Caco-2 (cell line): ENCODE measurements at regions not wholly inside any gene's neighbourhood (a gene's known extent, or its start where the extent isn't known, plus 50 kb on each side); places are given as distances from the start of the nearest gene placed in this dataset.

Experiments
- BruUV-seq: library from RNA; stranded (reverse); fragments of 400-500 nt; replicated peaks from 2 replicates; lab custom pipeline; 2021; lab: Mats Ljungman, UMichigan
- CTCF ChIA-PET: fragments of 300-600 bp; sonication (Branson Sonifier 250); formaldehyde crosslinking; loops from one replicate; lab custom pipeline; 2022; ENCODE audit warnings: antibody characterized with exemption; lab: Charles Lee
- POLR2A ChIA-PET: fragments of 300-600 bp; sonication (Branson Sonifier 250); formaldehyde crosslinking; loops from one replicate; lab custom pipeline; 2022; ENCODE audit warnings: antibody characterized with exemption; lab: Charles Lee
- DNase-seq, 2 experiments: peaks; one replicate each; pipeline versions ENCODE4 v3.0.0 to v3.0.0-alpha.2; 2020 to 2022
- H3K27me3 ChIP-seq: replicated peaks from 2 replicates; pipeline ENCODE4 v1.6.0; 2011; ENCODE audit warnings: low read length; ENCODE audit not compliant: control insufficient read depth, insufficient read depth
- H3K36me3 ChIP-seq: 2 replicates; pipeline ENCODE4 v1.5.1; 2011; ENCODE audit warnings: low read length; ENCODE audit not compliant: control insufficient read depth, insufficient read depth
- H3K4me1 ChIP-seq: fragments of 250-450 bp; sonication (Bioruptor Pico); 2 replicates; pipeline ENCODE4 v1.5.1; 2020; ENCODE audit warnings: mild to moderate bottlenecking
- H3K4me3 ChIP-seq: 2 replicates; pipeline ENCODE4 v1.5.1; 2011; ENCODE audit warnings: low read depth, mild to moderate bottlenecking, control low read depth, low read length
- H3K9me3 ChIP-seq: fragments of 250-450 bp; sonication (Bioruptor Pico); 2 replicates; pipeline ENCODE4 v1.5.1; 2020; ENCODE audit warnings: mild to moderate bottlenecking, moderate library complexity
- H3K27ac Mint-ChIP-seq: one replicate; pipeline ENCODE4 v1.8.0; 2022; ENCODE audit warnings: mixed read lengths; ENCODE audit not compliant: unreplicated experiment
- H3K27me3 Mint-ChIP-seq: one replicate; pipeline ENCODE4 v1.8.0; 2022; ENCODE audit warnings: mixed read lengths; ENCODE audit not compliant: insufficient read depth, unreplicated experiment
- H3K36me3 Mint-ChIP-seq: one replicate; pipeline ENCODE4 v1.8.0; 2022; ENCODE audit warnings: mild to moderate bottlenecking, mixed read lengths; ENCODE audit not compliant: insufficient read depth, unreplicated experiment
- H3K4me1 Mint-ChIP-seq: one replicate; pipeline ENCODE4 v1.8.0; 2022; ENCODE audit warnings: low read depth, mixed read lengths; ENCODE audit not compliant: unreplicated experiment
- H3K4me3 Mint-ChIP-seq: one replicate; pipeline ENCODE4 v1.8.0; 2022; ENCODE audit warnings: mild to moderate bottlenecking, moderate library complexity, mixed read lengths; ENCODE audit not compliant: unreplicated experiment
- H3K9me3 Mint-ChIP-seq: one replicate; pipeline ENCODE4 v1.8.0; 2022; ENCODE audit warnings: mixed read lengths; ENCODE audit not compliant: unreplicated experiment
- intact Hi-C: fragments of 100-400 bp; cut with micrococcal nuclease; formaldehyde crosslinking; loops from one replicate; pipeline ENCODE4 v1.10.0; 2022; ENCODE audit not compliant: unreplicated experiment
- TF ChIP-seq, protein P1 (sequence below), 2 experiments: fragments of 200-600 bp in 1 of 2; IDR thresholded peaks; 1 replicate in 1 of 2; 2 replicates in 1 of 2; pipeline versions ENCODE4 v1.5.1 to v1.8.0; 2011 to 2022; ENCODE audit warnings: antibody characterized with exemption in 1 of 2, control low read depth in 1 of 2, inconsistent platforms in 1 of 2, low read depth in 1 of 2, low read length in 1 of 2, mild to moderate bottlenecking in 1 of 2, moderate library complexity in 1 of 2; ENCODE audit not compliant: insufficient read depth in 1 of 2, severe bottlenecking in 1 of 2, unreplicated experiment in 1 of 2

DNA sequence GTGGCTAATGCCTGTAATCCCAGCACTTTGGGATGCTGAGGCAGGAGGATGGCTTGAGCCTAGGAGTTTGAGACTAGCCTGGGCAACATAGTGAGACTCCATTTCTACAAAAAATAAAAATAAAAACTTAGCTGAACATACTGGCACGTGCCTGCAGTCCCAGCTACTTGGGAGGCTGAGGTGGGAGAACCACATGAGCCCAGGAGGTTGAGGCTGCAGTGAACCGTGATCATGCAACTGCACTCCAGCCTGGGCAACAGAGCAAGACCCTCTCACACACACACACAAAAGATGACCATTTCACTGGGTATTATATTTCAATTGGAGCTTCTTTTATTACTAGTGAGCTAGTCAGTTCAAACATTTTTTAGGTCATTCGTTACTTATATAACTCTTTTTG is 116.9 kb upstream of the SLC35F3 start:
- H3K4me3 Mint-ChIP-seq: no peak overlapping the region
- H3K36me3 Mint-ChIP-seq: peaks cover 6% of the 10 kb centered on the region
- no peaks in the 10 kb centered on the region for H3K4me1 Mint-ChIP-seq
- no peaks in the 10 kb centered on the region for H3K9me3 Mint-ChIP-seq
- ChIA-PET CTCF (no interaction called here), POLR2A (no interaction called here)
- intact Hi-C loops: no loop called here
- Histone ChIP-seq H3K9me3 (no peaks in the 10 kb centered on the region), H3K36me3 (no peaks in the 10 kb centered on the region), H3K27me3 (no peaks in the 10 kb centered on the region), H3K4me1 (no peaks in the 10 kb centered on the region), H3K4me3 (no peak overlapping the region)
- DNase-seq: no peak
- H3K27ac Mint-ChIP-seq: no peak overlapping the region
- TF ChIP-seq, protein P1, sequence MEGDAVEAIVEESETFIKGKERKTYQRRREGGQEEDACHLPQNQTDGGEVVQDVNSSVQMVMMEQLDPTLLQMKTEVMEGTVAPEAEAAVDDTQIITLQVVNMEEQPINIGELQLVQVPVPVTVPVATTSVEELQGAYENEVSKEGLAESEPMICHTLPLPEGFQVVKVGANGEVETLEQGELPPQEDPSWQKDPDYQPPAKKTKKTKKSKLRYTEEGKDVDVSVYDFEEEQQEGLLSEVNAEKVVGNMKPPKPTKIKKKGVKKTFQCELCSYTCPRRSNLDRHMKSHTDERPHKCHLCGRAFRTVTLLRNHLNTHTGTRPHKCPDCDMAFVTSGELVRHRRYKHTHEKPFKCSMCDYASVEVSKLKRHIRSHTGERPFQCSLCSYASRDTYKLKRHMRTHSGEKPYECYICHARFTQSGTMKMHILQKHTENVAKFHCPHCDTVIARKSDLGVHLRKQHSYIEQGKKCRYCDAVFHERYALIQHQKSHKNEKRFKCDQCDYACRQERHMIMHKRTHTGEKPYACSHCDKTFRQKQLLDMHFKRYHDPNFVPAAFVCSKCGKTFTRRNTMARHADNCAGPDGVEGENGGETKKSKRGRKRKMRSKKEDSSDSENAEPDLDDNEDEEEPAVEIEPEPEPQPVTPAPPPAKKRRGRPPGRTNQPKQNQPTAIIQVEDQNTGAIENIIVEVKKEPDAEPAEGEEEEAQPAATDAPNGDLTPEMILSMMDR (IDR thresholded peaks at IDR 0.05; ENCODE audit: insufficient read depth in 1 of 2, low read depth in 1 of 2, low read length in 1 of 2, severe bottlenecking in 1 of 2, unreplicated experiment in 1 of 2): no peak
- BruUV-seq: no TSS peak
- H3K27me3 Mint-ChIP-seq: no peaks in the 10 kb centered on the region

DNA sequence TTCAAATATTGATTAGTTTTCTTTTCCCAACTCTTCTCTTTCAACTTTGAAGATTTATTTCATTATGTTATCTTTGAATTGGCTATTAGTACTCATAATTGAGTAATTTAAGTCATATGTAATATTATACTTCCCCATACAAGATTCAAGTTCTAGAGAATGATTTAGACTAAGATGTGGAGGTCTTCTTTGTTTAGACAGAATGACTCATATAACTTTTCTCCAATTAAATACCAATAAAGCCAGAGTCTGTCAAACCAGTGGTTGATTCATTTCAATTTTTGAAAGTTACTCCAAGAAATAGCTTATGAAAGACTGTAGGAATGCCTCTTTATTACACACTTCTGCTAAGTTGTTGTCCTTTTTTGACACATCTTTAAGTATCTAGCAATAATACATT is 115.8 kb upstream of the SLC35F3 start:
- DNase-seq: no peak
- no peaks in the 10 kb centered on the region for H3K9me3 Mint-ChIP-seq
- H3K36me3 Mint-ChIP-seq: peaks cover 6% of the 10 kb centered on the region
- Histone ChIP-seq H3K27me3 (no peaks in the 10 kb centered on the region), H3K4me3 (no peak overlapping the region), H3K36me3 (no peaks in the 10 kb centered on the region), H3K4me1 (no peaks in the 10 kb centered on the region), H3K9me3 (no peaks in the 10 kb centered on the region)
- no peak overlapping the region for H3K4me3 Mint-ChIP-seq
- TF ChIP-seq, protein P1 (IDR thresholded peaks at IDR 0.05; ENCODE audit: insufficient read depth in 1 of 2, low read depth in 1 of 2, low read length in 1 of 2, severe bottlenecking in 1 of 2, unreplicated experiment in 1 of 2): no peak
- ChIA-PET CTCF (no interaction called here), POLR2A (no interaction called here)
- no peak overlapping the region for H3K27ac Mint-ChIP-seq
- intact Hi-C loops: no loop called here
- H3K4me1 Mint-ChIP-seq: no peaks in the 10 kb centered on the region
- no TSS peak for BruUV-seq
- H3K27me3 Mint-ChIP-seq: no peaks in the 10 kb centered on the region

DNA sequence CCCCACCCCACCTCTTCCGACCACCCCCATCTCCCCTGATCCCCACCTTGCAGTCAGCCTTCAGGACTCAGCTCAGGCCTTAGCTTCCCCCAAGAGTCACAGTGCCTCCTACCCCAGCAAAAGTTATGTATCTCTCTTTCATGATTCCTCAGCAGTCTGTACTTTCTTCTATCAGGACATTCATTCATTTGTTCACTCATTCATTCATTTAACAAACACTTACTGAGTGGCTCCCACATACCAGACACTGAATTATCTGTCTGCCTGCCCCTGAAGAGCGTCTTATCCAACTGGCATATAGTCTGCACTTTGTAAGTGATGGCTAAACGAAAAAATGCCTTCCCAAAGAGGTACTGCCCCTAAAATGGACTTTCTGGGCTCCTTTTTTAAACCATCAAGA is 114.4 kb upstream of the SLC35F3 start:
- ChIA-PET POLR2A (no interaction called here), CTCF (no interaction called here)
- no peaks in the 10 kb centered on the region for H3K27me3 Mint-ChIP-seq
- no peak overlapping the region for H3K4me3 Mint-ChIP-seq
- no peak overlapping the region for H3K4me3 ChIP-seq
- no peak overlapping the region for H3K27ac Mint-ChIP-seq
- BruUV-seq: no TSS peak
- no peaks in the 10 kb centered on the region for H3K36me3 ChIP-seq
- H3K9me3 Mint-ChIP-seq: no peaks in the 10 kb centered on the region
- no peaks in the 10 kb centered on the region for H3K4me1 ChIP-seq
- H3K4me1 Mint-ChIP-seq: no peaks in the 10 kb centered on the region
- TF ChIP-seq, protein P1 (IDR thresholded peaks at IDR 0.05; ENCODE audit: insufficient read depth in 1 of 2, low read depth in 1 of 2, low read length in 1 of 2, severe bottlenecking in 1 of 2, unreplicated experiment in 1 of 2): no peak
- H3K27me3 ChIP-seq: no peaks in the 10 kb centered on the region
- H3K36me3 Mint-ChIP-seq: peaks cover 6% of the 10 kb centered on the region
- intact Hi-C loops: no loop called here
- H3K9me3 ChIP-seq: no peaks in the 10 kb centered on the region
- DNase-seq: no peak
